NK-92 treated with Interleukin-12 subunit alpha and Interleukin-12 subunit beta, amount 100 ng/mL, for 24 hours (cell line): ENCODE measurements at regions not wholly inside any gene's neighbourhood (a gene's known extent, or its start where the extent isn't known, plus 50 kb on each side); places are given as distances from the start of the nearest gene placed in this dataset.
"Not testable (repeated sequence)": the region's sequence is repeated elsewhere in the genome, so short reads cannot be mapped to it uniquely, and the experiment has no call there.

Source experiments
- DNase-seq: peaks from one replicate; lab custom pipeline; 2025; lab: John Stamatoyannopoulos, UW

- DNase-seq = not testable (repeated sequence)
These were observed 193.4 kb downstream of the XPNPEP1 start for GRCh38 chr10:109729895-109730294.

DNA sequence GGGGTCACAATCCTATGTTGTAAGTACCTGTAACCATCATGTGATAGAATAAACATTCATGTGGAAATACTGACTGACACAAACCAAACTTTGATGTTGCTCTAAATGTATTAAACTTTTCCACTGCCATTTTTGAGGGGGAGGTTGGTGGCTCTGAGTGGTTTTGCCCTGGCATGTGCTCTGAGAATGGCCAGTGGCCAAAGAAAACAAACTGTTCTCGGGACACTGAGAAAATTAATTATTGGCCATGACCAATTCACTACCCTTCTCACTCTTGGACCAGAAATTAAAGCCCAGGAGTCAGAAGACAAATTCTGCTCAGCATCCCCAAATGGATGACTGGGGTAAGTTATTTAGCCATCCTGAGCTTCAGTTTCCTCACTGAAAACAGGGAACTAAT lies 195.9 kb downstream of the XPNPEP1 start:
- no peak for DNase-seq

GRCh38 chr10:109726473-109726872 lies 196.8 kb downstream of the XPNPEP1 start:
- DNase-seq = no peak

DNA sequence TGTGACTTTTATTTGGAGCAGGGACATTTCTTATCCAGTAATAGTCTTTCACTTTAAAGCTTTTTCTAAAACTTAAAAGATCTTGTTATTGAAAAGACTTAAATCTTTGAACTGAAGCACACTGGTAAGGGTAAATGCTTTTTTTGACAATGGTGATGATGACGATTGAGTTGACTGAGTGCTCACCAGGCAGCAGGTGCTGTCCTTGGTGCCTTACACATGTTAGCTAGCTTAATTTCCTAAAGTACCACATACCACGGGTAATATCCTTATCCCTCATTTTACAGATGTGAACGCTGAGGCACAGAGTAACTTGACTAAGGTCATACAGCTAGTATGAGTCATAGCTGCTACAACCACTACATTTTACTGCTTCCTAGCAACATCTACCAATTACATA lies 200.0 kb downstream of the XPNPEP1 start:
- DNase-seq = no peak

DNA sequence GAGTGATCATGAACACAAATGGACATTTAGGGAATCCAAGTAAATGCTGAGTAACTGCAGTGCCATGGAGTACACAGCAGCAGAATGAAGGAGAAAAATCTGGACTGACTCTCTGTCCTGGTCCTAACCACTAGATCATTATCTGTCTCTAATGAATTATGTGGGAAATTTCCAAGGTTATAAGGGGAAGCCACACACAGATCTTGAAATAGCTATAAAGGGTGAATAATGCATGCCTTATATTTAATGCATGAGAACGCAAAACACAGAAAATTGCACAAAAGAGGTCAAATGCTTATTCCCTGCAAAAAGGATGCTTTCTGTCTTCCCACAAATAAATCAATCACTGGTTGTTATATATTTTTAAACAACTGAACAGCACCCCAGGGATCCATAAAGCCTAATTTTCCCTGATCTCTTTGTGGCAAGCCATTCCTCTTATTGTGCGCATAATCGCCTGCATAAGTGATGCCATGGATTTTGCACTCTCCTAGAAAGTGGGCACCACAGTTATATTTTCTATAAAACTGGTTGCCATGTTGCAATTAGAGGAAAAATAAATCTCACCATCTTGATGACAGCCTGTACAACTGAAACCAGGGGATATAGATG lies 201.8 kb downstream of the XPNPEP1 start:
- no peak for DNase-seq

DNA sequence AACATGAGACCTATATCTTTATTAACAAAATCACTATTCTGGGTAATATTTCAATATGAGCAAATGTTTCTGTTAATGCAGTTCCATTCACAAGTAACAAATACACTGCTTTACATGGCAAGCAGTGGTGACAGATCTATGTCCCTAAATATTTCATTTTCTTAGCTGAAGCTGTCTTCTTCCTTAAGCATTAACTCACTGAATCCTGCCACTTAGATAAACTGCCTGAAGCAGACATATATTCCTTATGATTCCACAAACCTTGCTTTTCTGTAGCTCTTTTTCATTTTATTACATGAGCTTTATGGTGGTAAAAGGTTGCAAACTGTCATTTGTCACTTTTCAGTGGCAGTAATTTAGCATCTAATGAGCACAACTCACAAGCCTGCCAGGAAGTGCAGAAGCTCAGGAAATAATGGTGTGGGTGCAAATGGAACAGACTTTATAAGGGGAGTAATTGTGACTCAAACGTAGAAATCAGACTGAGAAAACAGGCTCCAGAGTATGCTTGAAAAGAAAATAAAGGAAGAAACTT lies 217.2 kb downstream of the XPNPEP1 start:
- DNase-seq = no peak

GRCh38 chr10:109701633-109702215 lies 221.6 kb downstream of the XPNPEP1 start:
- no peak for DNase-seq

- DNase-seq = no peak
These were observed 224.2 kb downstream of the XPNPEP1 start for GRCh38 chr10:109698882-109699664.

GRCh38 chr10:109698086-109698485 lies 225.2 kb downstream of the XPNPEP1 start:
- no peak for DNase-seq

DNA sequence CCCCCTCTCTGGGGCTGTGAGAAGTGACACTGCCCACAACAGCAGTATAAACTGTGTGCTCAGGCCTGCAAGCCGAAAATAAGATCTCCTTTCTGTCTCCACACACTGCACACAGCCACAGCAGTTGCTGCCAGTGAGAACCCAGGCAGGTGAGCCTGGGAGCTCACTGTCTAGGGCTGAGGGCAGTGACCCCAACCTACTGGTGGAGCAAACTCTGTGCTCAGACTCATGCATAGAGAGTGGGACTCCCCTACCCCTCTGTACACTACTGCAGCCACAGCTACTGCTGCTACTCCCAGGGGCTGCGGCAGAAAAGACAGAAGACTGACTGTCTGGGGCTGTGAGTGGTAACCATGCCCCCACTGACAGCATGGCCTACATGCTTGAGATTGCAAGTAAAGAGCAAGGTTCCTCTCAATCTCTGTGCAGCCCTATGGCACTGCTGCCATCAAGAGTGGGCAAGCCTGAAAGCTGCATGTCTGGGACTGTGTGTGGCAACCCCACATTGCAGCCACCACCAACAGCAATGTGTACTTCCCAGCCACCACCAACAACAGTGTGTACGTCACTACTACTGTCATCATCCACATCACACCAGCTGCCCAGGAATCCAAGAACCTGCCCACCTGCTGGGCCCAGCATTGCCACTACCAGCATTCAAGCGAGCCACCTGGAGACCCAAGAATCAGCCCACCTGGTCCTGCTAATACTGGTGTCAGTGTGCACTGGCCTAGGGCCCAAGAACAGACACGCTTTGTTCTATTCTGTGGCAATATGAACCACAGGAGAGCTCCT lies 226.1 kb downstream of the XPNPEP1 start:
- no peak for DNase-seq

DNA sequence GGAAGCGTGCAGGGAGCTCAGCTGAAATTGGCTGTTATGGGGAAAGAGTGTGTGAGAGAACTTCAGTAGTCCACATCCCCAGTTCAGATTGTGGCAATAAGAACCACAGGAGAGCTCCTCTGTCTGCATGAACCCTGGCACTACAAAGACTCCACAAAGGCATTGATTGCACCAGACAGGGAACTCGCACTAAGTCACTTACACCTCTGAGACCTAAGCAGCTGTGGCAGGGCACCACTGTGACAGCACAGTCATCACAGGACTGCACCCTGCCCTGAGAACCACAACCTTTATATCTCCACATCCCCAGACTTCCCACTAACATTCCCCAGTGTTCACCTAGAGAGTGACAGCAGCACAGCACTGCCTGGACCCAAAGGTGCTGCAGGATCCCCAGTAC lies 226.8 kb downstream of the XPNPEP1 start:
- no peak for DNase-seq

DNA sequence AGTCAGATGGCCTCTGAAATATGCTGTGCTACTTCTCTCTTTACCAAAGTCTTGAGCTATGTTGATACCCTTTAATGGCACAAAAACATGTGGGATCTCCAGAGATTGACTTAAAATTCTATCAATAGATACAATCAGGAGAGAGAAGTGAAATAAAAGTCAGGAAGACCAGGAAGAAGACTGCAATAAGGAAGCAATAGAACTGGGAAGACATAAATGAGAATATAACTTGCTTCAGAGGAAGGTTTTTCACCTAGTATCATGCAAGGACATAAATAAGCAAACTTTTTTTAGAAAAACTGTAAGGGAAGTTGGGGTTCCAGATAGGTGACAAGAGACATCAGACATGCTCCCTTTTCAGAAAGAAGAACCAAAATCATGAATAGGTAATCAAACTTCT lies 227.3 kb downstream of the XPNPEP1 start:
- DNase-seq = no peak

GRCh38 chr10:109689785-109690184 lies 233.5 kb downstream of the XPNPEP1 start:
- DNase-seq = no peak

DNA sequence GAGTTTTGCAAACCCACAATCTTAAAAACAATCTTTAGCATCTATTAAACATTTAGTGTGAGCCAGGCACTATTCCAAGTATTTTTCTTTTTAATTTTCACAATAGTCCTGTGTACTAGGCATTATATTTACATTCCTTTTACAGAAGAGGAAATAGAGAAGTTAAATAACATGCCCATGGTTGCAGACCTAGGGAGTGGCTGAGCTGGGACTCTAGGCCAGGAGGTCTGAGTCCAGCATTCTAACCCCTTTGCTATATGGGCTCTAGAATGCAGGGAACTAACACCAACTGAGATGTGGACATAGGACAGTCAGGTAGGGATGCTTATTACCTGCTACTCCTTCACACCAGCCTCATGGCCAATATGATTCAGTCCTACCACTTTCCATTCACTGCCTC lies 243.8 kb downstream of the XPNPEP1 start:
- no peak for DNase-seq

GRCh38 chr10:109678857-109679256 lies 244.5 kb downstream of the XPNPEP1 start:
- DNase-seq = no peak

DNA sequence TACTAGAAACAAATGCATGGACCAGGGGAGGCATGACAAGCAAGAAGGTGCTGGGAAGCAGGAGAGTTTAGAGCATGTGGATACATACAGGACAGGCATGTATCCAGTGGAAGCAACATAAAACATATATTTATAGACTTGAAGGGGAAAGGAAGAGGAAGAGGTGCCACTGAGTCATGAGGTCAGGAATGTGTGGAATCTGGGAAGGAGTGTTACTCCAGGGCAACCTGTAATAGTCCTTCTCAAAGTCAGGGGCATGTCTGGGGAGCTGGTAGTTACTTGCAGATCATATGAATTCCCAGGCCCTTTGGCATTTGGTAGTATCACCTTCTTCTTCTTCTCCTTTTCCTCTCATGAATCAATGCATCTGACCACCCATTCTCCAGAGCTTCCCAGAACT lies 246.6 kb downstream of the XPNPEP1 start:
- no peak for DNase-seq

GRCh38 chr10:109668703-109669102 lies 254.6 kb downstream of the XPNPEP1 start:
- no peak for DNase-seq

DNA sequence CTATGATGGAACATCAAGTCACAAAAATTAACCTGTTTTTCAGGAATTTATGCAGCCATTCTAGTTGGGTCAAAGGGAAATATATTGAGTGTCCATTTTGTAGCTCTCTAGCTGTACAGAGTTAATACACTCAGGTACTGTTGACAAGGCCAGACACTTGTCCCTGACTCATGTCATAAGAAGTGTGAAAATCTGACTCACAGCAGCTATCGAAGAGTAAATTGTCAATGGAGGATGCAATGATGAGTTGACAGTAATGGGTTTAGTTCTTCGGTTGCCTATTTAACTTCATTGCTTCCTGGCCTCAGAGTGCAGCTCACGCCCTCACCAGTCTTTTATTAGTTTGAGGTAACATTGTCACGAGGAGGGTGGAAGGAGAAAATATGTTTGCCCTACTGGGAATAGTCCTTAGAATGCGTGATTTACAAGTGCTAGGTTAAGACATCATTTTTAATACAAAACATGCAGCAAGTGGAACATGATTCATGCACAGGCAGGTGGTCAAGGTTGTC lies 255.1 kb downstream of the XPNPEP1 start:
- DNase-seq = no peak

DNA sequence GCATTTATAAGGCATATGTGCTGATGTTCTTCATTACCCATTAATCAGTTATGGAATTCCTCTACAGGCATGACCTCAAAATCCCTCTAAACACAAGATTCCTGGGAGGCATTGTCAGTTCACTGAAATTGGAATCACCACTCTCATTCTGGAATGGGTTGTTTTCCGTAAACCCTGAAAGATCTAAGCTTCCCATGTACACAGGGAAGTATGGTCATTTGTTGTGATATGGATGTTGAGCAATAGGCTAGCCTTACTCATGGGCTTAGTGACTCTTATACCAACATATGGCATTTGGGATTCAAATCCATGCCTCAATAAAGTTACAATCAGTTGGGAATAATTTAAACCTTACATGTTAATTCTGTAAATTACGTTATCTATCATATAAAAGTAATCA lies 258.0 kb downstream of the XPNPEP1 start:
- no peak for DNase-seq

GRCh38 chr10:109664554-109664953 lies 258.8 kb downstream of the XPNPEP1 start:
- DNase-seq = no peak

DNA sequence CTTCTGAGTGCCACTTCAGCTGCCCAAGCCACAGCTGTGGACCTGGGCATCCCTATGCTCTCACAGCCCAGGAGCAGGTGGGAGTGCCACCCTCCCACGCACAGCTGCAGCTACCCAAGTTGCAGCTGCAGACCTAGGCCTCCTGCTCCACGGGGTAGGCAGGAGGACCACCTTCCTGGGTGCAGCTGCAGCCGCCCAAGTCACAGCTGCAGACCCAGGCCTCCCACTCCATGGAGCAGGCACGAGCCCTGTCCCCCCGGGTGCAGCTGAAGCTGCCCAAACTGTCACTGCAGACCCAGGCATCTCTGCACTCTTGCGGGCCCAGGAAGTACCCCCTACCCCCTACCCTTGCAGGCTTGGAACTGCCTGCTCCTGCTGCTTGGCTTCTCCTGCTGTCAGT lies 260.2 kb downstream of the XPNPEP1 start:
- no peak for DNase-seq

- not testable (repeated sequence) for DNase-seq
These were observed 270.7 kb downstream of the XPNPEP1 start for GRCh38 chr10:109652612-109653011.
